ENCODE measurements at regions not wholly inside any gene's neighbourhood (a gene's known extent, or its start where the extent isn't known, plus 50 kb on each side); places are given as distances from the start of the nearest gene placed in this dataset.
"Not testable (repeated sequence)": the region's sequence is repeated elsewhere in the genome, so short reads cannot be mapped to it uniquely, and the experiment has no call there.

DNA sequence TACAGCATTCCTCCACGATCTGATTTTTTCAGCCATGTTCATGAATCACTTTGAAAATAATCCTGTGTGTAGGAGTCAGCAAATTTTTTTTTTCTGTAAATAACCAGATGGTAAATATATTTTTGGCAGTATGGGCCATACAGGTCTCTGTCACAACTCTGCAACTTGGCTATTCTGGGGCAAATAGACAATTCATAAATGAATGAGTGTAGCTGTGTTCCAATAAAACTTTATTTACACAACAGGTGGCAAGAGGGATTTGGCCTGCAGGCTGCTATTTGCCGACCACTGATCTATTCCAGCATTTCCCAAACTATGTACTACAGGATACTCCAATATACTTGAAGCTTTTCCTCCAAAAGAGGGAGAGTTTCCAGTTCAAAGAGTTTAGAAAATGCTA is 78.7 kb upstream of the SVIL start:
- no peak for DNase-seq

GRCh38 chr10:29712108-29712507 is 77.3 kb upstream of the SVIL start:
- DNase-seq: no peak

DNA sequence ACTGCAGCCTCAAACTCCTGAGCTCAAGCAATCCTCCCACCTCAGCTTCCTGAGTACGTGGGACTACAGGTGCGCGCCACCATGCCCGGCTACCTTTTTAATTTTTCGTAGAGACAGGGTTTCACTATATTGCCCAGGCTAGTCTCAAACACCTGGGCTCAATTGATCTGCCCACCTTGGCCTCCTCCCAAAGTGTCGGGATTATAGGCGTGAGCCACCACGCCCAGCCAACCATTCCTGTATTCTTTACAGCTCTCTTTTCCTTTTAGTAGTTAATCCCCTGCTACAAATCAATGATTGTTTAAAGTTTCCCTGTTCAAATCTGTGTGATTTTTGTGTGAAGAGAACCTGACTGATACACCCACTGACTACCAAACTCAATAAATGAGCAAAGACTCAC is 75.4 kb upstream of the SVIL start:
- DNase-seq: no peak

DNA sequence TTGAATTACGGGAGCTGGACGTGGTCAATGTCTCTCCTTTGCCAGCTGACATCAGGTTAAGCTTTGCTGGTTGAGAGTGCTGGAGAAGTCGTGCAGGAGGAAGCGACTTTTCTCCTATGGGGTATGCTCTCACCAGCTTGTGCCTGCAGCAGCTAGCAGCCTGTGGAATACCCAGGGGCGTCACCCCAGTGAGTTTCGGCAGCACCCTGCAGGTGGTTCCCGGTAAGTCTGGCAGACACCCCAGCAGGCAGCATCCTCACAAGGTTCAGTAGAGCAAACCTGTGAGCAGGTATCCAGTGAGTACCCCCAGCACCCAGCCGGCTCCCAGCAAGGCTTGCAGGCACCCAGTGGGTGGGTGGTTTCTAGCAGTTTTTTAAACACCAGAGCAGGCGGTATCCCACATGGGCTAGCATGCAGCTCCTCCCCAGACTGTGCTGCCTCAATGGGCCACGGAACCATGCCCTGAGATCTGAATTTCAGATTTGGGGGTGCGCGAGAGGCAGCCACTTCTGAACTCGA is 74.8 kb upstream of the SVIL start:
- DNase-seq: no peak

DNA sequence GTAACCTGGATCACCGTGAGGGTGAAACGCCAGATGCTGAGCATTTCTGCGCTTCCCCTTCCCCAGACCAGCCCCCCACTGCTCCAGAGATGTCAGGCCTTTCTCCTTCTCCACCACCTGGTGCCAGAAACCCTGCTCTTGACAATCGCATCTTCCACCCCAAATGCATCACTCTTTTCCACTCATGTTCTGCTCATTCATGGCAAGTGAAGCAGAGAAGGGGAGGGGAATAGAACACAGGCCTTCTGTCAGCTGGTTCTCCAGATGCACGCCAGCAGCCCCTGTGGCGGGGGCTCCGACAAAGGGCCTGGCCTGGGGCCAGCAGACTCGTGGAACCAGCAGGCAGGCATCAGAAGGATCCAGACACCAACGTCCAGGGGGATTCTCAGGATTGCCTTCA is 68.5 kb upstream of the SVIL start:
- DNase-seq: no peak

DNA sequence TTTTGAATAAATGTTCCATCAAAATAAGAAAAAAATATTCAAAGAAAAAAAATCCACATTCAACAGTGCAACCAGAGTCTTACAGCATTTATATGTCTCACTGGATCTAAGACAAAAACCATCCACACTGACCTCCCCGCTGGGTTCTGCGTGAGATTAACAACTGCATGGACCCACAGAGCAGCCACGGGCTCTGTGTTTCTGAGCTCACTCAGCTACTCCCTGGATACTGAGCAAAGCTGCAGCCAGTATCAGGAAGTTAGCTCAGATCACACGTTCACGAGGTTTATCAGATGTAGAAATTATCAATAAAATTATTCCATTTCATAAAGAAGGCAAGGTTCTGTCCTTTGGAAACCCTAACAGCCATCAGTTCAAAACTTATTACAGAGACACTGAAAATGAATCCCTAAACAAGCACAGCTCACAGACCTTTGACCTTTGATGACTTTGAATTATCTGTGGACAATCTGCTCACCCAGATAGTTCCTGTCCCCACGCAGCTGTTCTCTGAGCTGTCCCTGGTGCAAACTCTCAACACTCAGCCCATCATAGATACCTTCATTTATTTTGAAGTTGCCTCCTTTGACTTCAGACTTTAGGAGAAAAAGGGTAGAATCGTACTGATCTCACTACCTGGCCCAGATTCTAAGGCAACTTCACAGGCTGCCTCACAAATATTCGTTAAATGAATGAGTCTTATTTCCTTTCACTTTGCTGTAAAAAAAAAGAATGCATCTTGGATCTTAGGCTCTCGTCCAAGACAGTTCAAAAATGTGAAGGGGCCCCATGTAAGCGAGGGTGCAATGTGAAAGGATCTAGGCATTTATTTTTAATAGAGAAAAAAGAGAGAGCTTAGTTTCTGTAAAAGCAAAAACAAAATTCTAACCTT is 67.7 kb upstream of the SVIL start:
- DNase-seq: no peak

GRCh38 chr10:29701306-29701705 is 66.5 kb upstream of the SVIL start:
- no peak for DNase-seq

DNA sequence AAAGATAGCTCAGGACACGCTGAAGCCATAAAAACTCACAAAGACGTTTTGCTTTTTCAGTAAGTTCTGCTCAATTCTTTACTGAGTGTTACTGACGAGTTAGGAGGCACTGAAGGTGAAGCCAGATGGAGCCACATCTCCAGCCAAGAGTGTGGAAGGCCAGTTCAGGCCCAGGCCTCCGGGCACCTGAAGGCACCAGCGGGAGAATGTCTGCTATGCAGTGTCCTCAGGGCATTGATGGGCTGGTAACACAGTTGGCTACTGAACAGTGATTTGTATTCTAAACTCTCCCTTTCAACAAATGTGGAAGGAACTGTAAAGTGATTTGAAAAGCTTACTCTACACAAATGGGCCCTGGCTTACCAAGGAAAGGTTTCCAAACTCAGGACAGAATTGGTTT is 64.8 kb upstream of the SVIL start:
- DNase-seq: no peak

GRCh38 chr10:29698773-29699490 is 64.2 kb upstream of the SVIL start:
- no peak for DNase-seq

- not testable (repeated sequence) for DNase-seq
Measured at GRCh38 chr10:29696581-29696980, 61.8 kb upstream of the SVIL start.

GRCh38 chr10:29694121-29694520 is 59.4 kb upstream of the SVIL start:
- DNase-seq: no peak

- DNase-seq: no peak
Measured at GRCh38 chr10:29692121-29692539, 57.4 kb upstream of the SVIL start.

DNA sequence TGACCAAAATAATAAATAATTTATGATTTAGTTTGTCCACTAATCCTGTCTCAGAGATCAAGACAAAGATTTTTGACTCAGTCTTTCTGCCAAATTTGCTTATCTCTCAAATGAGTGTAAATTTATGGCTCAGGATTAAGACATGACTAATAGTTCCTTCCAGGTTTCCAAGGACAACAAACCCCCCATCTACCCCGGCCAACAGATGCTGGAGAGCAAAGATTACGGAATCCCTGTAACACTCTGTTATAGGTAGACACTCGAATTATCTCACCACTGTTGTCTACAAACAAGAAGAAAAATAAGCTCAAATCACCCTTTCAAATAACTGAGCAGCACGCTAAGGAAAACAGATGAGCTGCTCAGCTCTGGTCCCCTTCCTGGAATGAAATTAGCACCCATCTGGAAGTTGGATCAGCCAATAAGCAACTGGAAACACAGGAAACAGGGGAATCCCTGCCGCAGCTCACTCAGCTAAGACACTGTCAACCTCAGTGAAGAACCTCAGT is 56.8 kb upstream of the SVIL start:
- no peak for DNase-seq

DNA sequence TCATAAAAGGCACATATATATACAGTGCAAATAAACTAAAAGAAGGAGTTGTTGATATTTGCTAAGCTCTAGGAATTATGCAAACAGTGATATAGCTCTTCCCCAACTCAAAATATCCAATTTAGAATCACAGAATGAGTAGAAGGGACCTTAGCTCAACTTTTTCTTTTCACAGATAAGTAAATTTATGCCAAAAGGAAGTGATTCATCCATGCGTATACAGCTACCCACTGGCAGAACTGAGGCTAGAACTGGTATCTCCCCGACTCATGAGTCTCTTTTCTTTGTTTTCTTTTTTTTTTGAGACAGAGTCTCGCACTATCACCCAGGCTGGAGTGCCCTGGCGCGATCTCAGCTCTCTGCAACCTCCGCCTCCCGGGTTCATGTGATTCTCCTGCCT is 54.2 kb upstream of the SVIL start:
- DNase-seq: no peak

GRCh38 chr10:29688230-29688661 is 53.5 kb upstream of the SVIL start:
- no peak for DNase-seq

- DNase-seq: no peak
Measured at GRCh38 chr10:29687421-29688164, 52.8 kb upstream of the SVIL start.

DNA sequence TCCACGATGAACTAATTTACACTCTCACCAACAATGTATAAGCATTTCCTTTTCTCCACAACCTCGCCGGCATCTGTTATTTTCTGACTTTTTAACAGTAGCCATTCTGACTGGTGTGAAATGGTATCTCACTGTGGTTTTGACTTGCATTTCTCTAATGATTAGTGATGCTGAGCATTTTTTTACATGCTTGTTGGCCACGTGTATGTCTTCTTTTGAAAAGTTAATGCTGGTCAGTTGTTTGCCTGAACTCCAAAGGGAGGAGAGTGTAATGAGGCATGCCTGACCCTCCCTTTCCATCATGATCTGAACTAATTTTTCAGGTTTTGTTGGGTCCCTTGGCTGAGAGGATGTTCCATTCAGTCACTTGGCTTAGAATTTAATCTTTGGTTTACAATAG is 50.7 kb upstream of the SVIL start:
- DNase-seq: no peak

Measured in stimulated activated CD4-positive, alpha-beta T cell treated with anti-CD3 and anti-CD28 coated beads, Interleukin-4, amount 100 ng/mL, for 1 hour (primary cell).